Hepatocyte (in vitro differentiated cells): ENCODE measurements at regions not wholly inside any gene's neighbourhood (a gene's known extent, or its start where the extent isn't known, plus 50 kb on each side); places are given as distances from the start of the nearest gene placed in this dataset.

Experiments
- DNase-seq: peaks from one replicate; pipeline ENCODE4 v3.0.0-alpha.2; 2016; ENCODE audit warnings: low spot score
- H2AFZ ChIP-seq: fragments of 200-600 bp; sonication (generic); 2 replicates; pipeline ENCODE4 v1.6.0; 2016; ENCODE audit warnings: antibody characterized with exemption, mild to moderate bottlenecking
- H3K27ac ChIP-seq: fragments of 200-600 bp; sonication (generic); 2 replicates; pipeline ENCODE4 v1.5.1; 2016; ENCODE audit warnings: mild to moderate bottlenecking
- H3K27me3 ChIP-seq: fragments of 200-600 bp; sonication (generic); 2 replicates; pipeline ENCODE4 v1.6.1; 2016
- H3K36me3 ChIP-seq: fragments of 200-600 bp; sonication (generic); replicated peaks from 2 replicates; pipeline ENCODE4 v1.5.1; 2016; ENCODE audit warnings: low read depth; ENCODE audit not compliant: insufficient read depth
- H3K4me1 ChIP-seq: fragments of 200-600 bp; sonication (generic); 2 replicates; pipeline ENCODE4 v1.5.1; 2016; ENCODE audit warnings: mild to moderate bottlenecking, moderate library complexity; ENCODE audit not compliant: insufficient read depth
- H3K4me2 ChIP-seq: fragments of 200-600 bp; sonication (generic); 2 replicates; pipeline ENCODE4 v1.6.0; 2016
- H3K4me3 ChIP-seq: fragments of 200-600 bp; sonication (generic); 2 replicates; pipeline ENCODE4 v1.5.1; 2016; ENCODE audit warnings: mild to moderate bottlenecking
- H3K79me2 ChIP-seq: fragments of 200-600 bp; sonication (generic); 2 replicates; pipeline ENCODE4 v1.6.0; 2017; ENCODE audit warnings: mild to moderate bottlenecking
- H3K9me2 ChIP-seq: fragments of 200-600 bp; sonication (generic); replicated peaks from 2 replicates; pipeline ENCODE4 v1.6.0; 2017; ENCODE audit warnings: mild to moderate bottlenecking; ENCODE audit not compliant: insufficient read depth
- H3K9me3 ChIP-seq: fragments of 200-600 bp; sonication (generic); 2 replicates; pipeline ENCODE4 v1.5.1; 2016; ENCODE audit warnings: low read depth, mild to moderate bottlenecking
- H4K20me1 ChIP-seq: fragments of 200-600 bp; sonication (generic); 2 replicates; pipeline ENCODE4 v1.6.0; 2016; ENCODE audit warnings: mild to moderate bottlenecking; ENCODE audit not compliant: insufficient read depth, poor library complexity, severe bottlenecking
- CTCF ChIP-seq: fragments of 200-600 bp; sonication (generic); IDR thresholded peaks from 2 replicates; pipeline ENCODE4 v1.5.1; 2016; ENCODE audit warnings: antibody characterized with exemption, mild to moderate bottlenecking; ENCODE audit not compliant: poor library complexity
- EZH2 ChIP-seq: fragments of 200-600 bp; sonication (generic); IDR thresholded peaks from 2 replicates; pipeline ENCODE4 v1.6.1; 2016; ENCODE audit warnings: antibody characterized with exemption, mild to moderate bottlenecking, borderline replicate concordance
- EZH2phosphoT487 ChIP-seq: fragments of 200-600 bp; sonication (generic); IDR thresholded peaks from one replicate; pipeline ENCODE4 v1.6.1; 2018; ENCODE audit warnings: antibody characterized with exemption, mild to moderate bottlenecking, low read depth, moderate library complexity; ENCODE audit not compliant: unreplicated experiment, severe bottlenecking
- WGBS: methylation state at CpG from one replicate; pipeline ENCODE4 v1.1.6; 2016; ENCODE audit warnings: low lambda C conversion rate; ENCODE audit errors: missing lambda C conversion rate; 5-methylcytosine and 5-hydroxymethylcytosine counted together

- no peak for TF ChIP-seq CTCF
- no peak for TF ChIP-seq EZH2
- no peak for TF ChIP-seq EZH2phosphoT487
- Histone ChIP-seq H3K27me3 (no peaks in the 10 kb centered on the region), H3K27ac (no peak overlapping the region), H3K4me2 (no peak overlapping the region), H3K79me2 (no peaks in the 10 kb centered on the region), H3K36me3 (no peaks in the 10 kb centered on the region), H2AFZ (no peak overlapping the region), H3K9me3 (no peaks in the 10 kb centered on the region), H3K9me2 (no peaks in the 10 kb centered on the region), H3K4me1 (no peaks in the 10 kb centered on the region), H4K20me1 (no peaks in the 10 kb centered on the region), H3K4me3 (no peak overlapping the region)
- WGBS: 92% methylated on average over 17 of the region's 17 CpGs
- DNase-seq: no peak
Measured at GRCh38 chr2:8157621-8158430, 524.0 kb upstream of the ID2 start.

DNA sequence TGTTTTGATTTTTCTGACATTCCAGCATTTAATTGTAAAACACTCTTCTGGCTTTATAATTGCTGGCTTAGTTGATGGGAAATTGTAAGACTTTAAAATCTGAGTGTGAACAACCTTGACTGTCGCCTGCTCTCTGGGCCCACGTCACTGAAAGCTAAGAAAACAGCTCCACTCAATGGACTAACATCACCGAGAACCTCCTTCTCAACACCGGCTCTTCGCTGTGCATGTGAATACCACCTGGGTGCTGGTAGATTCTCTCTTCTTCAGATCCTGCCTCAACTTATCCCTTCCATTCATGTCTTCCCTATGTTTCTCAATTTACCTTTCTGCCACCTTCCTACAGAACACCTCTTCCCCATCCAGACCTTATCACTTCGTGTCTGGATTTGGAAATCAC is 523.1 kb upstream of the ID2 start:
- no peaks in the 10 kb centered on the region for H3K9me2 ChIP-seq
- H3K4me2 ChIP-seq: no peak overlapping the region
- no peak overlapping the region for H3K27ac ChIP-seq
- no peak for DNase-seq
- 90% methylated on average over 6 of the region's 6 CpGs for WGBS
- H3K27me3 ChIP-seq: no peaks in the 10 kb centered on the region
- H4K20me1 ChIP-seq: no peaks in the 10 kb centered on the region
- no peaks in the 10 kb centered on the region for H3K79me2 ChIP-seq
- no peak overlapping the region for H3K4me3 ChIP-seq
- no peaks in the 10 kb centered on the region for H3K9me3 ChIP-seq
- no peak overlapping the region for H2AFZ ChIP-seq
- no peak for TF ChIP-seq EZH2phosphoT487
- TF ChIP-seq CTCF: no peak
- no peak for TF ChIP-seq EZH2
- H3K36me3 ChIP-seq: no peaks in the 10 kb centered on the region
- H3K4me1 ChIP-seq: no peaks in the 10 kb centered on the region

DNA sequence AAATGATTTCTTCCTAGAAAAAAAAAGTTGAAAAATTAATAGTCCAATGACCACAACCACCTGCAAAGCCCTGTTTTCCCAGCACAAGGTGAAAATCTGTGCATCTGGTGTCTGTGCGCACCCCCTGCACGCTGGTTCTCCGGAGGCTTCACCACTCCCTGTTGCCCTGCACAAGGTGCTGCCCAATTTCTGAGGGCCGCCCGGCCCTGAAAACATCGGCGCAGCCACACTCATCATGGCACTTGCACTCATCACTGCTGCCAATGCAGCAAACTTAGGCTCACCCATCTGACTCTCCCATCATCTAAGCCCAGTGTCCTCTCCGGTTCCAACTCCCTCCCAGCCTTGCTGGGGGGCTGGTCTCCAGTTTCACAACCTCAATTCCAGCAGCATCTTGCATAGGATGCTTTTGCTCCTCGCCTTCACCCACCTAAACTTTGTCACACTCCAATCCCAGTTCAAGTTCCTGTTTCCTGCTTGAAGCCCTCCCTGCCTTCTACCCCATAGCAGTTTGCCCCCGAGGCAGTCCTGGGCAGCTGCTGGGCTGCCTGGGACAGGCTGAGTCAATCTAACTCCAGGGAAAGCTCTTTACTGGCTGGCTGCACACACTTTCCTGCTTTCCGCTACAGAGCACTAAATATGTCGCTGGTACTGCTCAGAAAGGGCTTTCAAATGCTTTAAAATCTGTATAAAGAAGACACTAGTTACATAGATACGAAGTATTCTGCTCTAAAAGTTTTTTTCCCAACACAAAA is 522.5 kb upstream of the ID2 start:
- H3K27ac ChIP-seq: no peak overlapping the region
- 89% methylated on average over 13 of the region's 13 CpGs for WGBS
- H3K4me3 ChIP-seq: no peak overlapping the region
- no peaks in the 10 kb centered on the region for H3K9me3 ChIP-seq
- DNase-seq: no peak
- H4K20me1 ChIP-seq: no peaks in the 10 kb centered on the region
- no peaks in the 10 kb centered on the region for H3K27me3 ChIP-seq
- no peaks in the 10 kb centered on the region for H3K79me2 ChIP-seq
- H3K36me3 ChIP-seq: no peaks in the 10 kb centered on the region
- H2AFZ ChIP-seq: no peak overlapping the region
- no peak overlapping the region for H3K4me2 ChIP-seq
- H3K9me2 ChIP-seq: no peaks in the 10 kb centered on the region
- TF ChIP-seq CTCF (no peak), EZH2 (no peak), EZH2phosphoT487 (no peak)
- no peaks in the 10 kb centered on the region for H3K4me1 ChIP-seq
